ENCODE measurements at regions not wholly inside any gene's neighbourhood (a gene's known extent, or its start where the extent isn't known, plus 50 kb on each side); places are given as distances from the start of the nearest gene placed in this dataset.

DNA sequence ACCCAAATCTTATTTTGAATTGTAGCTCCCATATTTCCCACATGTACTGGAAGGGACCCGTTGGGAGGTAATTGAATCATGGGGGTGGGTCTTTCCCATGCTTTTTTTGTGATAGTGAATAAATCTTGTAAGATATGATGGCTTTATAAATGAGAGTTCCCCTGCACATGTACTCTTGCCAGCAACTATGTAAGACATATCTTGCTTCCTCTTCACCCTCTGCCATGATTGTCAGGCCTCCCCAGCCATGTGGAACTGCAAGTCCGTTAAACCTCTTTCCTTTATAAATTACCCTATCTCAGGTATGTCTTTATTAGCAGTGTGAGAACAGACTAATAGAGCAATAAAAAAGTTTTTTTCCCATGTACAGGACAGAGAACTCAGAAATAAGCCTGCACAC, 468.4 kb upstream of the SPHKAP start:
- TF ChIP-seq, protein P1, sequence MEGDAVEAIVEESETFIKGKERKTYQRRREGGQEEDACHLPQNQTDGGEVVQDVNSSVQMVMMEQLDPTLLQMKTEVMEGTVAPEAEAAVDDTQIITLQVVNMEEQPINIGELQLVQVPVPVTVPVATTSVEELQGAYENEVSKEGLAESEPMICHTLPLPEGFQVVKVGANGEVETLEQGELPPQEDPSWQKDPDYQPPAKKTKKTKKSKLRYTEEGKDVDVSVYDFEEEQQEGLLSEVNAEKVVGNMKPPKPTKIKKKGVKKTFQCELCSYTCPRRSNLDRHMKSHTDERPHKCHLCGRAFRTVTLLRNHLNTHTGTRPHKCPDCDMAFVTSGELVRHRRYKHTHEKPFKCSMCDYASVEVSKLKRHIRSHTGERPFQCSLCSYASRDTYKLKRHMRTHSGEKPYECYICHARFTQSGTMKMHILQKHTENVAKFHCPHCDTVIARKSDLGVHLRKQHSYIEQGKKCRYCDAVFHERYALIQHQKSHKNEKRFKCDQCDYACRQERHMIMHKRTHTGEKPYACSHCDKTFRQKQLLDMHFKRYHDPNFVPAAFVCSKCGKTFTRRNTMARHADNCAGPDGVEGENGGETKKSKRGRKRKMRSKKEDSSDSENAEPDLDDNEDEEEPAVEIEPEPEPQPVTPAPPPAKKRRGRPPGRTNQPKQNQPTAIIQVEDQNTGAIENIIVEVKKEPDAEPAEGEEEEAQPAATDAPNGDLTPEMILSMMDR (conservative IDR thresholded peaks at IDR 0.05), result no peak
- TF ChIP-seq ZFX (IDR thresholded peaks at IDR 0.05), result no peak

Measured in C4-2B (cell line).